Neural crest cell (in vitro differentiated cells): ENCODE measurements at regions not wholly inside any gene's neighbourhood (a gene's known extent, or its start where the extent isn't known, plus 50 kb on each side); places are given as distances from the start of the nearest gene placed in this dataset.

Experiments
- DNase-seq: peaks from one replicate; pipeline ENCODE4 v3.0.0; 2021; ENCODE audit warnings: low read depth, mixed read lengths, low spot score
- H3K27ac Mint-ChIP-seq: one replicate; pipeline ENCODE4 v1.8.0; 2021; ENCODE audit warnings: mild to moderate bottlenecking, mixed read lengths; ENCODE audit not compliant: unreplicated experiment
- H3K27me3 Mint-ChIP-seq: 2 replicates; pipeline ENCODE4 v1.8.0; 2021; ENCODE audit warnings: low read depth, mild to moderate bottlenecking, mixed read lengths
- H3K36me3 Mint-ChIP-seq: 2 replicates; pipeline ENCODE4 v1.8.0; 2021; ENCODE audit warnings: low read depth, mild to moderate bottlenecking, mixed read lengths
- H3K4me1 Mint-ChIP-seq: 2 replicates; pipeline ENCODE4 v1.8.0; 2021; ENCODE audit warnings: mixed read lengths
- H3K4me3 Mint-ChIP-seq: one replicate; pipeline ENCODE4 v1.8.0; 2021; ENCODE audit warnings: mild to moderate bottlenecking, mixed read lengths
- H3K9me3 Mint-ChIP-seq: 2 replicates; pipeline ENCODE4 v1.8.0; 2021; ENCODE audit warnings: mixed read lengths
- TF ChIP-seq, protein P1 (sequence below): fragments of 200-600 bp; sonication (generic); conservative IDR thresholded peaks from 2 replicates; pipeline ENCODE4 v1.5.0; 2021; ENCODE audit warnings: antibody characterized with exemption, mild to moderate bottlenecking

DNA sequence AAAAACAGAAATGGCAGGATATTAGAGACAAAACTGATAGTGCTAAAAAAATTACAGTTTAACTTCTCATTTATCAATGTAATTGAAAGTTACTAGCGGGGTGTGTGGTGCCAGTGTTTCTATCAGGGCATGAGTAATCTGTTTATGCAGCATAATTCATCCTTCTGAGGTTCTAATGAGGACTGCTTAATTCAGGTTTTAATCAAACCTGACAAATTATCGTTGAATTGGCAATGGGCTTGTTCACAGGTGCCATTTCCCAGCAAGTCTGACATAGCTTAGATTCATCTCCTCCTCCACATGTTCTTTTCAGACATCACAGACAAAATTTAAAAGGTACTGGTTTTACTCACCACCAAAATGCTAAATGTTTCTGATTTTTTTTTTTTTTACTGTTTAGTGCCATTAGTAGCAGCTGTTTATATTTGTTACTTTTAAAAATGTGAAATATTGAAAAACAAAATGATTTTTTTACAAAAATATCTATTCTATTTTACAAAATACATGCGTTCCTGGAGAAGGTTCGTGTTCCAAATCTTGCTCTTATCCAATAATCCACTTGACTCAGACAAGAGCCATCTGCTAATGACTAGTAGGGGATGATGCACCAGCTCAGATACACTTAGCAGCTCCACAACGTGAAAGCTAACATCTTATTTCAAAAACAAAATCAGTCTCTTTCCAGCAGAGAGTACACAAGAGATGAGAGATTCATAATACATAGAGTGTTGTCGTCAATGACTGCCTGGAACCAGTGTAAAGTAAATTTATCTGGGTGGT is 447.7 kb upstream of the DPPA4 start:
- Mint-ChIP-seq H3K9me3 (peaks cover 4% of the 10 kb centered on the region), H3K27ac (no peak overlapping the region), H3K27me3 (no peaks in the 10 kb centered on the region), H3K36me3 (no peaks in the 10 kb centered on the region), H3K4me3 (no peak overlapping the region), H3K4me1 (no peaks in the 10 kb centered on the region)
- no peak for DNase-seq
- TF ChIP-seq, protein P1, sequence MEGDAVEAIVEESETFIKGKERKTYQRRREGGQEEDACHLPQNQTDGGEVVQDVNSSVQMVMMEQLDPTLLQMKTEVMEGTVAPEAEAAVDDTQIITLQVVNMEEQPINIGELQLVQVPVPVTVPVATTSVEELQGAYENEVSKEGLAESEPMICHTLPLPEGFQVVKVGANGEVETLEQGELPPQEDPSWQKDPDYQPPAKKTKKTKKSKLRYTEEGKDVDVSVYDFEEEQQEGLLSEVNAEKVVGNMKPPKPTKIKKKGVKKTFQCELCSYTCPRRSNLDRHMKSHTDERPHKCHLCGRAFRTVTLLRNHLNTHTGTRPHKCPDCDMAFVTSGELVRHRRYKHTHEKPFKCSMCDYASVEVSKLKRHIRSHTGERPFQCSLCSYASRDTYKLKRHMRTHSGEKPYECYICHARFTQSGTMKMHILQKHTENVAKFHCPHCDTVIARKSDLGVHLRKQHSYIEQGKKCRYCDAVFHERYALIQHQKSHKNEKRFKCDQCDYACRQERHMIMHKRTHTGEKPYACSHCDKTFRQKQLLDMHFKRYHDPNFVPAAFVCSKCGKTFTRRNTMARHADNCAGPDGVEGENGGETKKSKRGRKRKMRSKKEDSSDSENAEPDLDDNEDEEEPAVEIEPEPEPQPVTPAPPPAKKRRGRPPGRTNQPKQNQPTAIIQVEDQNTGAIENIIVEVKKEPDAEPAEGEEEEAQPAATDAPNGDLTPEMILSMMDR, result no peak

- Mint-ChIP-seq H3K9me3 (peaks cover 3% of the 10 kb centered on the region), H3K27ac (no peak overlapping the region), H3K36me3 (no peaks in the 10 kb centered on the region), H3K4me3 (no peak overlapping the region), H3K4me1 (peaks cover 10% of the 10 kb centered on the region), H3K27me3 (no peaks in the 10 kb centered on the region)
- no peak for DNase-seq
- TF ChIP-seq, protein P1, result peak; percentile 56
These were observed 465.9 kb upstream of the DPPA4 start for GRCh38 chr3:109803274-109803673.

- DNase-seq, result no peak
- Mint-ChIP-seq H3K27ac (no peak overlapping the region), H3K4me1 (peaks cover 10% of the 10 kb centered on the region), H3K27me3 (no peaks in the 10 kb centered on the region), H3K9me3 (peaks cover 3% of the 10 kb centered on the region), H3K36me3 (no peaks in the 10 kb centered on the region), H3K4me3 (no peak overlapping the region)
- TF ChIP-seq, protein P1, result no peak
These were observed 467.4 kb upstream of the DPPA4 start for GRCh38 chr3:109804697-109805096.

- no peaks in the 10 kb centered on the region for H3K27me3 Mint-ChIP-seq
- H3K9me3 Mint-ChIP-seq, result peaks cover 3% of the 10 kb centered on the region
- H3K4me1 Mint-ChIP-seq, result peaks cover 10% of the 10 kb centered on the region
- TF ChIP-seq, protein P1, result no peak
- no peak overlapping the region for H3K27ac Mint-ChIP-seq
- H3K36me3 Mint-ChIP-seq, result no peaks in the 10 kb centered on the region
- no peak for DNase-seq
- no peak overlapping the region for H3K4me3 Mint-ChIP-seq
These were observed 469.6 kb upstream of the DPPA4 start for GRCh38 chr3:109806929-109807328.

DNA sequence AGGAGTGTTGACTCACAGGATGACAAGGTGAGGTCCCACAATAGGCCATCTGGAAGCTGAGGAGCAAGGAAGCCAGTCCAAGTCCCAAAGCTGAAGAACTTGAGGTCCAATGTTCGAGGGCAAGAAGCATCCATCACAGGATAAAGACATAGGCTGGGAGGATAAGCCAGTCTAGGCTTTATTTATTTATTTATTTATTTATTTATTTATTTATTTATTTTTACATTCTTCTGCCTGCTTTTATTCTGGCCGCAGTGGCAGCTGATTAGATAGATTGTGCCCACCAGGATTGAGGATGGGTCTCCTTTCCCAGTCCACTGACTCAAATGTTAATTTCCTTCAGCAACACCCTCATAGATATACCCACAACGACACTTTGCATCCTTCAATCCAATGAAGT is 472.2 kb upstream of the DPPA4 start:
- TF ChIP-seq, protein P1, result no peak
- H3K27me3 Mint-ChIP-seq, result no peaks in the 10 kb centered on the region
- H3K4me1 Mint-ChIP-seq, result peaks cover 14% of the 10 kb centered on the region
- no peak for DNase-seq
- no peak overlapping the region for H3K27ac Mint-ChIP-seq
- no peaks in the 10 kb centered on the region for H3K36me3 Mint-ChIP-seq
- peaks cover 6% of the 10 kb centered on the region for H3K9me3 Mint-ChIP-seq
- H3K4me3 Mint-ChIP-seq, result no peak overlapping the region
